ENCODE measurements at regions not wholly inside any gene's neighbourhood (a gene's known extent, or its start where the extent isn't known, plus 50 kb on each side); places are given as distances from the start of the nearest gene placed in this dataset.

DNA sequence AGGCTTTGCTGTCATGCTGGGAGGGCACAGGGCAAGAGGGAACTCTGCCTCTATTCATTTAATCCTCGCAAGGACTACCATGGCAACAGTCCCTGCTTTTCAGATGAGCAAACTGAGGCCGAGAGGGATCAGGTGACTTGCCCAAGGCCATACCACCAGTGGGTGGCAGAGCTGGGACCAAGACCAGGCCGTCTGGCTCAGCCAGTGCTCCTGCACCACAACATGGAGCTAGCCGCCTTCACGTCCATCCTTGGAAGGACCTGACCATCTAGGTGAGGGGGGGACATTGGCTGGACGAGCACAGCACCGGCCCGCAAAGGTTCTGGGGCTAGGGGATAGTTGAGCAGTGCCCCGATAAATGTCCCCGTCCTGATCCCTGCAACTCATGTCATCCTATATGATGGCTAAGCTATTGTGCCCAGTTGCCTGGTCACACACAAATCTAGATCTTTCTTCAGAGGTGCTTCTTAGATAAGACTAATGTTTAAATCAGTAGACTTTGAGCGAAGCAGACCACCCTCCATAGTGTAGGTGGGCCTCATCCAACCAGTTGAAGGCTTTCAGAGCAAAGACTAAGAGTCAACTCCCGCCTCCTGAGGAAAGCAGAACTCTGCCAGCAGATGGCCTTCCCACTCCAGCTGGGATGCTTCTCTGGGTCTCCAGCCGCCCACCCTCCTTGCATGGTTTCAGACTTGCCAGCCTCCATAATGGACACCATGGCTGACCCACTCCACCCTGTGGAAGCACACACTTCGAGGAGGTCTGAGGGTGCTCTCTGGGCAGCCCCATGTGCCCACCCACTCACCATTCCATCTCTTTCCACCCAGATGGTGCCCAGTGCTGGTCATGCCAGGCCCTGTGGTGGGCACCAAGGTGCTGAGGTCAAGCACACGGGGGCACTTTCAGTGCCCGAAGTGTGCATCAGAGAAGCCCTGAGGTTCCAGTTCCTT lies 214.8 kb upstream of the RAB6C start:
- Histone ChIP-seq H3K27ac (replicated peaks) (no peak overlapping the region), H3K9me3 (replicated peaks) (no peaks in the 10 kb centered on the region), H3K27me3 (ENCODE audit: low read depth) (peaks cover 43% of the 10 kb centered on the region), H3K4me1 (no peaks in the 10 kb centered on the region), H3K4me3 (no peak overlapping the region), H3K36me3 (no peaks in the 10 kb centered on the region)
- no peak for DNase-seq
- peak; percentile 7 for TF ChIP-seq CTCF (IDR thresholded peaks at IDR 0.05; ENCODE audit: borderline replicate concordance)
- intact Hi-C loops (cut with micrococcal nuclease): no loop called here

DNA sequence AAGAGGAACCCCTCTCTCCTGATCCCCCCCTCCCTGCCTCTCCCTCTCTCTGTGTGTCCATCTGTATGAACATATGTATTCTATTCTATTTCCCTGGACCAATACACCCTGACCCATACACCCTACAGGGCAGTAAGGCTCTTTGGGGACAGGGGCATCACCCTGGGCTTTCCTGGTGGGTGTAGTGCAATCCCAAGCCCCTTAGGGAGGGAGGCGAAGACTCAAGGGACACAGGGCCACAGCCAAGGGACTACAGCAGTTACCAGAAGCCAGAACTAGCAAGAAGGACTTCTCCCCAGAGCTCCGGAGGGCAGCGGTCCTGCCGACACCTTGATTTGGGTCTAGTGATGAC lies 214.2 kb upstream of the RAB6C start:
- TF ChIP-seq CTCF (IDR thresholded peaks at IDR 0.05; ENCODE audit: borderline replicate concordance): no peak
- Histone ChIP-seq H3K4me3 (no peak overlapping the region), H3K9me3 (replicated peaks) (no peaks in the 10 kb centered on the region), H3K27ac (replicated peaks) (no peak overlapping the region), H3K4me1 (no peaks in the 10 kb centered on the region), H3K36me3 (no peaks in the 10 kb centered on the region), H3K27me3 (ENCODE audit: low read depth) (peaks cover 43% of the 10 kb centered on the region)
- intact Hi-C loops (cut with micrococcal nuclease): no loop called here
- DNase-seq: no peak

DNA sequence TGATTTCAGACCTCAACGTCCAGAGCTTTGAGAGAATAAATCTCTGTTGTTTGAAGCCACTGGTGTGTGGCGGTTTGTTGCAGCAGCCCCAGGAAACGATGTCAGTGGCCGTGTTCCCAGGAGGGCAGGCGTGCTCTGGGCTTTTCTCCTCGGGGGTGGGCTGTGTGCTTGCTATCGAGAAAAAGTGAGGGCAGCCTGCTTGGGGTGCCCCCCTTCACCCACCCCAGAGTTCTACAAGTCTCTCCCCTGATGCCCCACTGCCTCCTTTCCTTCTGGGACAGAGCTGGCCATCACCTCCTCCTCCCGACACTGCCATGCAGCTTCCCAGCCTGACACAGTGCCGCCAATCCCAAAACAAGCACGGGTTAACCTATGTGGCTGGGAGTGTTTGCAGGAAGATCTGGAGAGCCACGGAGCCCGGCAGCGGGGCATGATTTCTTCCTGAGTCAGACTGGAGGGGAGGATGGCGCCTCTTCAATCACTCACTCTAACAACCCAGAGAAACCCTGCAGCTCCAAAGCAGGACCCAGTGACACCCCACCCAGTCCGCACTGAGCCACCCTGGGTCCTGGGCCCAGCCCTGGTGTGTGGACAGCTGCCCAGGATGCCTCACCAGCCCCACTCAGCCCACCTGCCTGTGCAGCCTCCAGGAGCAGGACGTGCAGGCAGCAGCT lies 213.7 kb upstream of the RAB6C start:
- intact Hi-C loops (cut with micrococcal nuclease): no loop called here
- DNase-seq: no peak
- Histone ChIP-seq H3K4me3 (no peak overlapping the region), H3K36me3 (no peaks in the 10 kb centered on the region), H3K27me3 (ENCODE audit: low read depth) (peaks cover 43% of the 10 kb centered on the region), H3K9me3 (replicated peaks) (no peaks in the 10 kb centered on the region), H3K27ac (replicated peaks) (no peak overlapping the region), H3K4me1 (no peaks in the 10 kb centered on the region)
- TF ChIP-seq CTCF (IDR thresholded peaks at IDR 0.05; ENCODE audit: borderline replicate concordance): no peak

DNA sequence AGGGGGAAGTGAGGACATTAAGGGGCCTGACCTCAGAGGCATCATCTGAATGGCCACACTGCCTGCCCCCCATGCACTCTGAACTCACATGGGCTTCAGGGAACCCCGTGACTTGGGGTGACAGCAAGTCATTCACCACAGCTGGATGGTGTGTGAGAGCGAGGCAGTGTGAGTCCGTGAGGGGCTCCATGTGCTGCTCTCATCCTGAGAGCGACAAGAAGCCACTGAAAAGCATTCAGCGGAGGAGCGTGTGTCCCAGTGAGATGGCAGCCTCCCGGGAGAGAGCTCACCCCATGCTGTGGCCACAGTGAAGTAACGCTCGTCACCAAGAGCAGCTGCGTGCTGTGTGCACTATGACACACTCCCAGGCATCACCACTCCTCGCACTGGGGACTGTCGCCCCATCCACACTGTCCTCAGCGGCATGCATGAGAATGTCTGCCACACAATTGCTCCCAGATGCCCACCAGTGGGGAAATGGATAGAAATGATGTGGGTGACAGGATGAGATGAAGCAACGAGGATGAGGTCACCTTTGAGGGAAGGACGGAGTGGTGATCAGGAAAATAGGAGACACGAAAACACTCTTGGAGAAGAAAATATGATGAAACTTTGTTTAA lies 213.0 kb upstream of the RAB6C start:
- no peak overlapping the region for H3K4me3 ChIP-seq
- DNase-seq: no peak
- H3K36me3 ChIP-seq: no peaks in the 10 kb centered on the region
- intact Hi-C loops (cut with micrococcal nuclease): no loop called here
- H3K9me3 ChIP-seq (replicated peaks): no peaks in the 10 kb centered on the region
- TF ChIP-seq CTCF (IDR thresholded peaks at IDR 0.05; ENCODE audit: borderline replicate concordance): no peak
- H3K27me3 ChIP-seq (ENCODE audit: low read depth): peaks cover 43% of the 10 kb centered on the region
- no peak overlapping the region for H3K27ac ChIP-seq (replicated peaks)
- no peaks in the 10 kb centered on the region for H3K4me1 ChIP-seq

DNA sequence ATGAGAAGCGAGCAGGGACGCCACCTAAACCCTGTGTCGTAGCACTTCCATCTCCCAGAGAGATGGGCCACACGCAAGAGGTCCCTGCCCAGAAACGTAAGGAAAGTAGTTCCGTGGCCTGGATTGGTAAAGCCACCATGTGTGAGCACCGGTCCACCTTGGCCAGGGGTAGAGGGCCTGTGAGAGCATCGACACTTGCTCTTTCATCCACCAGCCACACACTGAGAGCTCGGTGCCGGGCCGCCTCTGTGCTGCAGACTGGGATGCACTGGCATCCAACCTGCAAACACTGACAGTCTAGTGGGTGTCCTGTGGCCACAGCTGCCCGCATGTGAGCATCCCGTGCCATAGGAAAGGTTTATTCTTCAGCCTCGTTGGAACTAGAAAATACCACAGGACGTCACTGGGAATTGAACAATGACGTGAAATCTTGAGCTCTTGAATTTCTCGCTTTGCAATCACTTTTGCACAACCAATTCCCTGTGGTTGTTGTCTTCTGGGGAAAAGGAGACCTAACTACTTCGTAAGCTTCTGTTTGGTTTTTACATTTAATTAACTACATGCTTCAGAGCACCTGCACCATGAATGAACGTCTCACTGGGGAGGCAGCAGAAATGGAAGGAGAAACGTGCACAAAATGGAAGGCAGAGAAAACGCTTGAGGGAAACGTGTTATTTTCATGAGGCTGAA lies 212.0 kb upstream of the RAB6C start:
- Histone ChIP-seq H3K4me1 (no peaks in the 10 kb centered on the region), H3K27ac (replicated peaks) (no peak overlapping the region), H3K9me3 (replicated peaks) (peaks cover 1% of the 10 kb centered on the region), H3K27me3 (ENCODE audit: low read depth) (peaks cover 43% of the 10 kb centered on the region), H3K4me3 (no peak overlapping the region), H3K36me3 (no peaks in the 10 kb centered on the region)
- intact Hi-C loops (cut with micrococcal nuclease): no loop called here
- no peak for DNase-seq
- no peak for TF ChIP-seq CTCF (IDR thresholded peaks at IDR 0.05; ENCODE audit: borderline replicate concordance)

All from left ventricle myocardium inferior (tissue), 1 donor.